ENCODE measurements at regions not wholly inside any gene's neighbourhood (a gene's known extent, or its start where the extent isn't known, plus 50 kb on each side); places are given as distances from the start of the nearest gene placed in this dataset.

DNA sequence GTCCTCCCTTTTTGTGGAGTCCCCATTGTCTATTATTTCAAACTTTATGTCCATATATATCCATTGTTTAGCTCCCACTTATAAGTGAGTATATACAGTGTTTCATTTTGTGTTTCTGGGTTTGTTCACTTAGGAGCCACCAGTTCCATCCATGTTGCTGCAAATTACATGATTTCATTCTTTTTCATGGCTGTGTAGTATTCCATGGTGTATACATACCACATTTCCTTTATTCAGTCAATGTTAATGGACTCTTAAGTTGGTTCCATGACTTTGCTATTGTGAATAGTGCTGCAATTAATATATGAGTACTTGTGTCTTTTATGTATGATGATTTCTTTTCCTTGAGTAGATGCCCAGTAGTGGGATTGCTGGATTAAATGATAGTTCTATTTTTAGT is 329.1 kb downstream of the AR start:
- DNase-seq, result no peak

DNA sequence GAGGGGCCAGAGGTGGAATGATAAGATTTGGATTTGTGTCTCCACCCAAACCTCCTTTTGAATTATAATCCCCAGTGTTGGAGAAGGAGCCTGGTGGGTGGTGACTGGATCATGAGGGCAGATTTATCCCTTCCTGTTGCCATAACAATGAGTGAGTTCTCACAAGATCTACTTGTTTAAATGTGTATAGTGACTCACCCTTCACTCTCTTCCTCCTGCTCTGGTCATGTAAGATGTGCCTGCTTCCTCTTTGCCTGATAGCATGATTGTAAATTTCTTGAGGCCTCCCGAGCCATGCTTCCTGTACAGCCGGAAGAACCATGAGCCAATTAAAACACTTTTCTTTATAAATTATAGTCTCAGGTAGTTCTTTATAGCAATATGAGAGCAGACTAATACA is 348.6 kb downstream of the AR start:
- no peak for DNase-seq

DNA sequence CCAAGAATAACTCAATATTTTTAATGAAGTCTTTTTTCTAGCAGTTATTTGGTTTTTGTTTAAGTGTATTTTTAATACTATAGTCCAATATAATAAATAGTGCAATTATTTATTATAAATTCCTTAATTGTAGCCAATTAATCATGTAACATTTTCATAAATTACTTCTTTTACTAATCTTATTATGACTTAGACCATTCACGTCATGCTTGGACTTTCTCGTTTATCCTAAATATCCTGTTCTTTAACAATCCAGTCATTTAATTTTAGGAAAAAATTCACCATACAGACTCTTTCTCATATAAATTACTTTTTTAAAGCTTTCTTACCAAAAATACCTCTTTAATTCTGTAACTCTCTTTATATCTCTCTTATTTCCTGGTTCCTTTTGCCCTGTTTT is 350.1 kb downstream of the AR start:
- no peak for DNase-seq

DNA sequence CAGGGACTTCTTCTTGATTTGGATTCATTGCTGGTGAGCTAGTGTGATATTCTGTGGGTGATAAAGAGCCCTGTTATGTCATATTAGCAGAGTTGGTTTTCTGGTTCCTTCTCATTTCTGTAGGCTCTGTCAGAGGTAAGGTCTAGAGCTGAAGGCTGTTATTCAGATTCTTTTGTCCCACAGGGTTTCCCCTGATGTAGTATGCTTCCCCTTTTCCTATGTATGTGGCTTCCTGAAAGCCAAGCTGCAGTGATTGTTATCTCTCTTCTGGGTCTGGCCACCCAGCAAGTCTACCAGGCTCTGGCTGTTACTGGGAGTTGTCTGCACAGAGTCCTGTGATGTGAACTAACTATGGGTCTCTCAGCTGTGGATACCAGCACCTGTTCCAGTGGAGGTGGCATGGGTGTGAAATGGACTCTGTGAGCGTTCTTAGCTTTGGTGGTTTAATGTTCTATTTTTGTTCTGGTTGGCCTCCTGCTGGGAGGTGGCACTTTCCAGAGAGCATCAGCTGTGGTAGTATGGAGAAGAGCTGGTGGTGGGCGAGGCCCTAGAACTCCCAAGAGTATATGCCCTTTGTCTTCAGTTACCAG is 373.7 kb downstream of the AR start:
- no peak for DNase-seq

DNA sequence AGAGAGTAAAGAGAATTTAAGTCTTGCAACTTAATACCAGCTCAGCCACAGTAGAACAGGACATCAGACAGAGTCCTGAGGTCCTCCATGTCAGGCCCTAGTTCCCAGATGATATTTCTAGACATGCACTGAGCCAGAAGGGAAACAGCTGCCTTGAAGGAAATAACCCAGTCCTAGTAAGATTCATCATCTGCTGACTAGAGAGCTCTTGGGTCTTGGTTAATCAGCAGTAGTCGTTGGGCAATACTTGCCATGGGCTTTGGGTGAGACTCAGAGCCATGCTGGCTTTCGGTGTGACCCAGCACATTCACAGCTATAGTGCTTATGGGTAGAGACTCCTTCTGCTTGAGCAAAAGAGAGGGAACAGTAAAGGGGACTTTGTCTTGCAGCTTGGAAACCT is 379.1 kb downstream of the AR start:
- DNase-seq, result no peak

DNA sequence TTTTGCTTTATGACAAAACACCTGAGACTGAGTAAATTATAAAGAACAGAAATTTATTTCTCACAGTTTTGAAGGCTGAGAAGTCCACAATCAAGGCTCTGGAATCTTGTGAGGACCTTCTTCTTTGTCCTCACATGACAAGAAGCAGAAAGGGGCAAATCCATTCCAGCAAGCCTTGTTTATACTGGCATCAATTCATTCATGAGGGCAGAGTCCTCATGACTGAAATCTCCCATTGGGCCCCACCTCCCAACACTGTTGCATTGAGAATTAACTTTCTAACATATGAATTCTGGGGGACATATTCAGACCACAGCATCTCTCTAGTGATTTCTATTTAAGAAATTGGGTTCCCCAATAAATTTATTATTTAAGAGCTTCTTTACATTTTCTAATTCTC is 395.4 kb downstream of the AR start:
- no peak for DNase-seq

DNA sequence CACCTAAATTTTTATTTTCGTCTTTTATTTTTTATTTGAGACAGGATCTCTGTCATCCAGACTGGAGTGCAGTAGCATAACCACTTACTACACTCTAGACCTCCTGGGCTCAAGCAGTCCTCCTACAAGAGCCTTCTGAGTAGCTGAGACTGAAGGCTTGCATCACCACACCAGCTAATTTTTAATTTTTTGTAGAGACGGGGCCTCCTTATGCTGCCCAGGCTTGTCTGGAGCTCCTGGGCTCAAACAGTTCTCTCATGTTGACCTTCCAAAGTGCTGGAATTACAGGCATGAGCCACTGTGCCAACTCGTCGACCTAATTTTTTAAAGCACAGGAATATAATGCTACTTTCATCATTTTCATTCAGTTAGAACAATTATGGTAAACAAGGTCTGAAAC is 405.4 kb downstream of the AR start:
- DNase-seq, result no peak

DNA sequence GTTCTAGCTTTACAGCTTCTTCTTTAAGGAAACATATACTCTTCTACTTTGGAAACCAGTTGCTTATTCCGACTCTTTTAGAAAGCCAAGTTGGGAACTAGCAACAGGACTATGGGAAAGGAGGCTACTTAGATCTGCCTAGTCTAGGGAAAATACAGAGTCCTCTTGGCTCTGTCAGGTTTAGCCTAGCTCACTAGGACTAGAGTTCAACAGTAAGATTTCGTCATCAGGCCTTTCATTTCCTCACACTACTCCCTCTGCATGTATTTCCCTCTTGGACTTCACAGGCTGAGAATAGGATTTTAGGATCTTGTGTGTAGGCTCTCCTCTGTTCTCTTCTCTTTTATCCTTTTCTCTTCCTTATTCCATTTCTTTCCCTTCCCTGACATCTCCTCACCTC is 409.8 kb downstream of the AR start:
- no peak for DNase-seq

DNA sequence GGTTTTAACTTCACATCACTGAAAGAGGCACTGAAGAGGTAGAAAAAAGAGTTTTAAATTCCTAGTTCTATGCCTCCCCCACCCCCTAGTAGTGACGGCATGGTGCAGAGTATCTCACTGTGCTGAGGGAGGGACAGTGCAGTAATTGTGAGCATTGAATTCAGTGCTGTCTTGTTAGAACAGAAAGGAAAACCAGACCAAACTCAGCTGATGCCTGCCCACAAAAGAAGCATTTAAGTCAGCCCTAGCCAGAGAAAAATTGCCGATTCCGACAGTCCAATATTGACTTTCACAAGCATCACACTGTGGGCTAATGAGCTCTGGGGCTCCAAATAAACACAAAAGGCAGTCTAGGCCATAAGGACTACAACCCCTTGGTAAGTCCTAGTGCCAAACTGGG is 417.7 kb downstream of the AR start:
- DNase-seq, result peak in 8 of 56 donors; percentile 0 to 3 (median 0)
